Medulla oblongata (tissue), 1 donor: ENCODE measurements at regions not wholly inside any gene's neighbourhood (a gene's known extent, or its start where the extent isn't known, plus 50 kb on each side); places are given as distances from the start of the nearest gene placed in this dataset.

Experiments used
- DNase-seq: peaks from one replicate; pipeline ENCODE4 v3.0.0-alpha.2; 2015; ENCODE audit errors: extremely low spot score

GRCh38 chr6:165823609-165824326 lies 160.7 kb upstream of the PDE10A start:
- DNase-seq, result no peak

GRCh38 chr6:165822501-165822900 lies 159.5 kb upstream of the PDE10A start:
- DNase-seq, result no peak

GRCh38 chr6:165821754-165822153 lies 158.7 kb upstream of the PDE10A start:
- DNase-seq, result no peak

- DNase-seq, result no peak
These were observed 157.9 kb upstream of the PDE10A start for GRCh38 chr6:165820934-165821333.

- DNase-seq, result no peak
These were observed 157.4 kb upstream of the PDE10A start for GRCh38 chr6:165820407-165820806.

GRCh38 chr6:165819394-165819793 lies 156.4 kb upstream of the PDE10A start:
- no peak for DNase-seq

GRCh38 chr6:165818200-165818599 lies 155.2 kb upstream of the PDE10A start:
- DNase-seq, result no peak

GRCh38 chr6:165817771-165818170 lies 154.7 kb upstream of the PDE10A start:
- no peak for DNase-seq

- DNase-seq, result no peak
These were observed 154.1 kb upstream of the PDE10A start for GRCh38 chr6:165817148-165817547.

- no peak for DNase-seq
These were observed 151.6 kb upstream of the PDE10A start for GRCh38 chr6:165814679-165815078.

- no peak for DNase-seq
These were observed 148.5 kb upstream of the PDE10A start for GRCh38 chr6:165811512-165811911.

GRCh38 chr6:165808021-165808420 lies 145.0 kb upstream of the PDE10A start:
- DNase-seq, result no peak

- DNase-seq, result no peak
These were observed 144.4 kb upstream of the PDE10A start for GRCh38 chr6:165807249-165807960.

- DNase-seq, result no peak
These were observed 143.2 kb upstream of the PDE10A start for GRCh38 chr6:165806126-165806810.

GRCh38 chr6:165805636-165806035 lies 142.6 kb upstream of the PDE10A start:
- DNase-seq, result no peak

- DNase-seq, result no peak
These were observed 142.1 kb upstream of the PDE10A start for GRCh38 chr6:165805067-165805555.

- DNase-seq, result no peak
These were observed 141.5 kb upstream of the PDE10A start for GRCh38 chr6:165804331-165805066.

GRCh38 chr6:165800337-165800736 lies 137.3 kb upstream of the PDE10A start:
- DNase-seq, result no peak

GRCh38 chr6:165799391-165800153 lies 136.5 kb upstream of the PDE10A start:
- DNase-seq, result no peak

- no peak for DNase-seq
These were observed 135.9 kb upstream of the PDE10A start for GRCh38 chr6:165798991-165799390.

GRCh38 chr6:165794179-165794601 lies 131.1 kb upstream of the PDE10A start:
- DNase-seq, result no peak
